Pancreas (tissue), 10 donors: ENCODE measurements at regions not wholly inside any gene's neighbourhood (a gene's known extent, or its start where the extent isn't known, plus 50 kb on each side); places are given as distances from the start of the nearest gene placed in this dataset.

Experiments
- ATAC-seq, 4 donors: fragments of 200-7000 bp; cut with Tn5 transposase; one replicate each; pipeline versions ENCODE4 v1.8.0 to v1.9.1; 2020; ENCODE audit warnings: mild to moderate bottlenecking in 4 of 4, moderate library complexity in 4 of 4
- DNase-seq, 6 donors: peaks; one replicate each; pipeline ENCODE4 v3.0.0-alpha.2; 2020
- FAIRE-seq: peaks from 2 replicates; lab custom pipeline; 2012; peaks lifted over from hg19 to GRCh38; lab: Jason Lieb, UNC
- H3K27ac ChIP-seq, 4 donors: fragments of 200-600 bp; sonication (generic); 1 replicate in 3 of 4; 2 replicates in 1 of 4; pipeline versions ENCODE4 v1.5.0 to v1.8.0; 2020
- H3K27me3 ChIP-seq, 4 donors: fragments of 200-600 bp; one replicate each; pipeline ENCODE4 v1.8.0; 2021
- H3K36me3 ChIP-seq, 3 donors: fragments of 200-600 bp; sonication (generic) in 1 of 3; one replicate each; pipeline versions ENCODE4 v1.5.0 to v1.8.0; 2020 to 2021
- H3K4me1 ChIP-seq, 3 donors: fragments of 200-600 bp; one replicate each; pipeline ENCODE4 v1.8.0; 2021
- H3K4me3 ChIP-seq, 4 donors: fragments of 200-600 bp; sonication (generic) in 2 of 4; one replicate each; pipeline versions ENCODE4 v1.5.0 to v1.8.0; 2020 to 2021
- H3K9me3 ChIP-seq, 4 donors: fragments of 200-600 bp; one replicate each; pipeline ENCODE4 v1.8.0; 2021
- CTCF ChIP-seq, 4 donors: fragments of 200-600 bp; sonication (generic) in 3 of 4; IDR thresholded peaks; one replicate each; pipeline versions ENCODE4 v1.5.0 to v1.8.0; 2021; ENCODE audit warnings: antibody characterized with exemption in 4 of 4
- WGBS, 2 donors: extraction: QIAGEN DNeasy Blood & Tissue Kit; methylation state at CpG; one replicate each; pipeline ENCODE4 v1.1.7; 2013; 5-methylcytosine and 5-hydroxymethylcytosine counted together
- intact Hi-C, 3 donors: fragments of 100-400 bp; cut with DNase I; formaldehyde crosslinking; loops; one replicate each; pipeline versions ENCODE4 v1.11.1 to v1.14.2; 2022
- donor health status: healthy with polysubstance abuse.
- donor health status: DM: no; HTN: no; CAD: no; lungs with moderate emphysema.
- donor health status: DM: no; HTN: no; CAD: no.
- donor health status: control.
- donor health status: control.
- donor health status: Bipolar disorder and iron deficiency.
- donor health status: DM: yes; HTN: yes; CAD: no.
- donor health status: DM: no; HTN: no; CAD: no.
- donor health status: DM: no; HTN: no; CAD: no.
- donor health status: DM: yes; HTN: yes; CAD: no.

DNA sequence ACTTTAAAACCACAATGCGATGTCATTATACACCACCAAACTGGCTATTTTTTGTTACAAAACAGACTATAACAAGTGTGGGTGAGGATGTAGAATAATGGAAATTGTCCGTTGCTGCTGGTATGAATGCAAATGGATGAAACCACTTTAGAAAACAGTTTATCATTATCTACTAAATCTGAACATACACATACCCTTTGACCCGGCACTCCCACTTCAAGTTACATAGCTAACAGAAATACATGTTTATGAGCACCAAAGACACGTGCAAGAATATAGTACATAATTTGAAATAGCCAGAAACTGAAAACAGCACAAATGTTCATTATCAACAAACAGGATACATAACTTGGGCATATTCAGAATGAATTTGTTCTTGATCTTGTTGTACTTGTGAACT lies 206.4 kb upstream of the CHAC2 start:
- 73 to 75% methylated on average over 4 of the region's 4 CpGs for WGBS, 2 donors
- no peak for DNase-seq

GRCh38 chr2:53559302-53559966 lies 208.2 kb upstream of the CHAC2 start:
- H3K4me1 ChIP-seq, result no peaks in the 10 kb centered on the region
- no peak for ATAC-seq
- 66 to 70% methylated on average over 2 of the region's 2 CpGs for WGBS, 2 donors
- DNase-seq, result no peak
- H3K27ac ChIP-seq, result no peak overlapping the region
- no peaks in the 10 kb centered on the region for H3K36me3 ChIP-seq
- no peak for FAIRE-seq
- no peak for TF ChIP-seq CTCF (IDR thresholded peaks at IDR 0.05)
- intact Hi-C loops, result no loop called here
- H3K9me3 ChIP-seq, result no peaks in the 10 kb centered on the region
- no peak overlapping the region for H3K4me3 ChIP-seq
- no peaks in the 10 kb centered on the region for H3K27me3 ChIP-seq

More for the DNA sequence above, 206.4 kb upstream of the CHAC2 start:
- ATAC-seq (no peak), FAIRE-seq (no peak)
- Histone ChIP-seq H3K27me3 (no peaks in the 10 kb centered on the region), H3K9me3 (no peaks in the 10 kb centered on the region), H3K27ac (no peak overlapping the region), H3K36me3 (no peaks in the 10 kb centered on the region), H3K4me1 (no peaks in the 10 kb centered on the region), H3K4me3 (no peak overlapping the region)
- no peak for TF ChIP-seq CTCF (IDR thresholded peaks at IDR 0.05)
- intact Hi-C loops, result no loop called here

- FAIRE-seq (no peak), DNase-seq (no peak), ATAC-seq (no peak)
- Histone ChIP-seq H3K4me3 (no peak overlapping the region), H3K9me3 (no peaks in the 10 kb centered on the region), H3K27me3 (no peaks in the 10 kb centered on the region), H3K4me1 (no peaks in the 10 kb centered on the region), H3K27ac (no peak overlapping the region), H3K36me3 (no peaks in the 10 kb centered on the region)
- intact Hi-C loops, result no loop called here
- WGBS, 2 donors, result 58 to 77% methylated on average over 2 of the region's 2 CpGs
- no peak for TF ChIP-seq CTCF (IDR thresholded peaks at IDR 0.05)
Measured at GRCh38 chr2:53558867-53559266, 208.7 kb upstream of the CHAC2 start.

- DNase-seq (no peak), FAIRE-seq (no peak), ATAC-seq (no peak)
- TF ChIP-seq CTCF (IDR thresholded peaks at IDR 0.05), result no peak
- H3K27ac ChIP-seq, result no peak overlapping the region
- no peaks in the 10 kb centered on the region for H3K4me1 ChIP-seq
- H3K9me3 ChIP-seq, result no peaks in the 10 kb centered on the region
- 57 to 69% methylated on average over 4 of the region's 4 CpGs for WGBS, 2 donors
- intact Hi-C loops, result no loop called here
- no peak overlapping the region for H3K4me3 ChIP-seq
- no peaks in the 10 kb centered on the region for H3K27me3 ChIP-seq
- H3K36me3 ChIP-seq, result no peaks in the 10 kb centered on the region
Measured at GRCh38 chr2:53549497-53549896, 218.1 kb upstream of the CHAC2 start.

DNA sequence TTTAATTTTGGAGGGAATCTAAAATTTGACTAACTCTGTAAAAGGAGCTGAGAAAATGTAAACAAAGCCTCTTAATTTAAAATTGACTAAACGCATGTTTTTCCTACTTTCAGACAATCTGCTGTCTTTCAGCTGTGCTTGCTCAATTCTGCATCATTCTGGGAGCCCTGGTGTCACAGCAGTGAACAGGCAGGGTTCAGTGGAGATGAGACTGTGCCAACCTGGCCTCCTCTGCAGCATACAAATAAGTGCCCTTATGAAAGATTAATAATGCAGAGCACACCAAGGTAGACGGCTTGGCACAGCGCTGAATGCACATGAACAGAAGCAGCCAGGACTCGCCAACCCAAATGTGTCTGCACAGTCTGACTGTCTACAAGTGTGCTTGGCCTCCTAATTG lies 222.0 kb upstream of the CHAC2 start:
- DNase-seq (no peak), FAIRE-seq (no peak)
- no peak for TF ChIP-seq CTCF (IDR thresholded peaks at IDR 0.05)

More for the DNA sequence above, 222.0 kb upstream of the CHAC2 start:
- Histone ChIP-seq H3K4me3 (no peak overlapping the region), H3K4me1 (no peaks in the 10 kb centered on the region), H3K36me3 (no peaks in the 10 kb centered on the region), H3K27ac (no peak overlapping the region), H3K9me3 (no peaks in the 10 kb centered on the region), H3K27me3 (no peaks in the 10 kb centered on the region)
- ATAC-seq, result peak in 2 of 4 donors; percentile 35 to 38
- intact Hi-C loops, result no loop called here
- 75 to 78% methylated on average over 4 of the region's 4 CpGs for WGBS, 2 donors
